A549 (cell line): ENCODE measurements at regions not wholly inside any gene's neighbourhood (a gene's known extent, or its start where the extent isn't known, plus 50 kb on each side); places are given as distances from the start of the nearest gene placed in this dataset.

Experiments
- ATAC-seq, 2 experiments: fragments of 200-7000 bp in 1 of 2; fragments of >200 bp in 1 of 2; cut with Nextera tagmentation in 1 of 2; cut with Tn5 transposase in 1 of 2; 3 replicates each; pipeline versions ENCODE4 v1.8.0 to v1.9.1; 2018 to 2020; ENCODE audit warnings: mild to moderate bottlenecking in 1 of 2, moderate library complexity in 1 of 2
- CTCF ChIA-PET: fragments of 300-600 bp; sonication (Branson Sonifier 250); formaldehyde crosslinking; extraction: SDS; loops from one replicate; lab custom pipeline; 2021; ENCODE audit warnings: antibody characterized with exemption, inconsistent platforms; lab: Yijun Ruan, JAX
- POLR2A ChIA-PET: fragments of 350-600 bp; formaldehyde crosslinking; extraction: SDS; loops from one replicate; lab custom pipeline; 2021; ENCODE audit warnings: antibody characterized with exemption, inconsistent platforms; lab: Yijun Ruan, JAX
- DNase-seq, 2 experiments: peaks; one replicate each; pipeline versions ENCODE4 v3.0.0 to v3.0.0-alpha.2; 2011 to 2016; ENCODE audit warnings: low read depth in 1 of 2, low spot score in 1 of 2
- FAIRE-seq: peaks from 2 replicates; lab custom pipeline; 2011; peaks lifted over from hg19 to GRCh38; lab: Jason Lieb, UNC
- H3K27ac ChIP-seq, 2 experiments: fragments of >200 bp; sonication (Bioruptor Twin); formaldehyde crosslinking; 3 replicates each; pipeline ENCODE4 v1.5.1; 2016 to 2017
- H3K4me1 ChIP-seq: fragments of >200 bp; sonication (Bioruptor Twin); formaldehyde crosslinking; 3 replicates; pipeline ENCODE4 v1.6.1; 2016
- H3K4me2 ChIP-seq: fragments of >200 bp; sonication (Bioruptor Twin); formaldehyde crosslinking; 3 replicates; pipeline ENCODE4 v1.6.1; 2016
- H3K4me3 ChIP-seq: fragments of >200 bp; sonication (Bioruptor Twin); formaldehyde crosslinking; 3 replicates; pipeline ENCODE4 v1.5.1; 2016
- H3K9me3 ChIP-seq: fragments of >200 bp; sonication (Bioruptor Twin); formaldehyde crosslinking; 3 replicates; pipeline ENCODE4 v1.6.1; 2016
- BHLHE40 ChIP-seq: IDR thresholded peaks from 2 replicates; pipeline ENCODE4 v1.6.1; 2012; ENCODE audit warnings: low read depth, low read length, inconsistent platforms
- CBX2 ChIP-seq: fragments of 200-600 bp; sonication (generic); IDR thresholded peaks from 2 replicates; pipeline ENCODE4 v1.6.1; 2016; ENCODE audit warnings: low read depth, mild to moderate bottlenecking, borderline replicate concordance
- CBX8 ChIP-seq: fragments of 200-600 bp; sonication (generic); IDR thresholded peaks from 2 replicates; pipeline ENCODE4 v1.6.1; 2016
- CEBPB ChIP-seq, 2 experiments: fragments of >200 bp in 1 of 2; sonication (Bioruptor Twin) in 1 of 2; formaldehyde crosslinking in 1 of 2; IDR thresholded peaks; 2 replicates each; pipeline ENCODE4 v1.6.1; 2012 to 2016
- CHD4 ChIP-seq: fragments of 200-600 bp; sonication (generic); IDR thresholded peaks from 2 replicates; pipeline ENCODE4 v1.6.1; 2016; ENCODE audit warnings: antibody characterized with exemption, mild to moderate bottlenecking, borderline replicate concordance
- E2F6 ChIP-seq: IDR thresholded peaks from 2 replicates; pipeline ENCODE4 v1.6.1; 2012; ENCODE audit warnings: low read depth, borderline replicate concordance
- EHF ChIP-seq: fragments of 250-450 bp; sonication (Bioruptor Pico); IDR thresholded peaks from 2 replicates; pipeline ENCODE4 v1.5.0; 2020; ENCODE audit warnings: mild to moderate bottlenecking
- EHMT2 ChIP-seq: fragments of 200-600 bp; sonication (generic); IDR thresholded peaks from 2 replicates; pipeline ENCODE4 v1.6.1; 2016; ENCODE audit warnings: antibody characterized with exemption, low read depth, mild to moderate bottlenecking, moderate library complexity
- ELK1 ChIP-seq: fragments of 150-350 bp; IDR thresholded peaks from 2 replicates; pipeline ENCODE4 v1.6.1; 2014; ENCODE audit warnings: low read depth, mild to moderate bottlenecking, low read length
- ESRRA ChIP-seq: fragments of 150-350 bp; IDR thresholded peaks from 2 replicates; pipeline ENCODE4 v1.6.1; 2014; ENCODE audit warnings: mild to moderate bottlenecking, low read length, borderline replicate concordance
- FOSL2 ChIP-seq, 2 experiments: fragments of 450-650 bp in 1 of 2; fragments of >200 bp in 1 of 2; sonication (Bioruptor Twin) in 1 of 2; formaldehyde crosslinking; IDR thresholded peaks; 2 replicates each; pipeline versions ENCODE4 v1.5.0 to v1.6.1; 2016 to 2020; ENCODE audit warnings: mild to moderate bottlenecking in 1 of 2, moderate library complexity in 1 of 2
- FOXS1 ChIP-seq: fragments of 250-450 bp; sonication (Bioruptor Pico); IDR thresholded peaks from 2 replicates; pipeline ENCODE4 v1.5.0; 2020; ENCODE audit warnings: mild to moderate bottlenecking, moderate library complexity
- GATA3 ChIP-seq: IDR thresholded peaks from 2 replicates; pipeline ENCODE4 v1.6.1; 2012; ENCODE audit warnings: borderline replicate concordance
- HDAC2 ChIP-seq: fragments of 200-600 bp; sonication (generic); IDR thresholded peaks from 2 replicates; pipeline ENCODE4 v1.6.1; 2016
- HOXB5 ChIP-seq: fragments of 250-450 bp; sonication (Bioruptor Pico); IDR thresholded peaks from 2 replicates; pipeline ENCODE4 v1.5.0; 2020; ENCODE audit warnings: mild to moderate bottlenecking, moderate library complexity
- JUN ChIP-seq, 2 experiments: fragments of >200 bp; sonication (Bioruptor Twin); formaldehyde crosslinking; IDR thresholded peaks; 2 replicates in 1 of 2; 3 replicates in 1 of 2; pipeline ENCODE4 v1.6.1; 2016 to 2017
- JUNB ChIP-seq: fragments of >200 bp; sonication (Bioruptor Twin); formaldehyde crosslinking; IDR thresholded peaks from 2 replicates; pipeline ENCODE4 v1.6.1; 2016
- KDM1A ChIP-seq: fragments of 200-600 bp; sonication (generic); IDR thresholded peaks from 2 replicates; pipeline ENCODE4 v1.6.1; 2016; ENCODE audit warnings: low read depth, mild to moderate bottlenecking
- MAFK ChIP-seq: fragments of 450-650 bp; IDR thresholded peaks from 2 replicates; pipeline ENCODE4 v1.6.1; 2014; ENCODE audit not compliant: partially characterized antibody
- MAZ ChIP-seq: fragments of 150-350 bp; IDR thresholded peaks from 2 replicates; pipeline ENCODE4 v1.6.1; 2014; ENCODE audit warnings: antibody characterized with exemption, low read depth, low read length, borderline replicate concordance
- NFE2L2 ChIP-seq: fragments of 150-350 bp; conservative IDR thresholded peaks from 2 replicates; pipeline ENCODE4 v1.6.1; 2014; ENCODE audit warnings: low read length
- PBX3 ChIP-seq: IDR thresholded peaks from 2 replicates; pipeline ENCODE4 v1.6.1; 2012
- POLR2A ChIP-seq: IDR thresholded peaks from 2 replicates; pipeline ENCODE4 v1.6.1; 2012; ENCODE audit warnings: mild to moderate bottlenecking, low read length
- POLR2AphosphoS2 ChIP-seq: conservative IDR thresholded peaks from 2 replicates; pipeline ENCODE4 v1.6.1; 2012; ENCODE audit warnings: low read length, improper control_type of control experiment, inconsistent platforms
- RAD21 ChIP-seq, 2 experiments: fragments of >200 bp in 1 of 2; sonication (Bioruptor Twin) in 1 of 2; formaldehyde crosslinking in 1 of 2; IDR thresholded peaks in 1 of 2; conservative IDR thresholded peaks in 1 of 2; 2 replicates in 1 of 2; 3 replicates in 1 of 2; pipeline ENCODE4 v1.6.1; 2012 to 2018; ENCODE audit warnings: inconsistent platforms in 1 of 2
- RARB ChIP-seq: fragments of 250-450 bp; sonication (Bioruptor Pico); IDR thresholded peaks from 2 replicates; pipeline ENCODE4 v1.8.0; 2021; ENCODE audit warnings: mild to moderate bottlenecking, moderate library complexity
- RFX5 ChIP-seq: fragments of 450-650 bp; IDR thresholded peaks from 2 replicates; pipeline ENCODE4 v1.7.1; 2014; ENCODE audit warnings: antibody characterized with exemption, mild to moderate bottlenecking, moderate library complexity
- SMC3 ChIP-seq: fragments of >200 bp; sonication (Bioruptor Twin); formaldehyde crosslinking; IDR thresholded peaks from 3 replicates; pipeline ENCODE4 v1.6.1; 2018; ENCODE audit warnings: inconsistent platforms
- SREBF2 ChIP-seq: fragments of 450-650 bp; IDR thresholded peaks from 2 replicates; pipeline ENCODE4 v1.6.1; 2014; ENCODE audit warnings: mild to moderate bottlenecking, moderate library complexity
- TFCP2L1 ChIP-seq: fragments of 250-450 bp; sonication (Bioruptor Pico); IDR thresholded peaks from 2 replicates; pipeline ENCODE4 v1.5.0; 2021; ENCODE audit warnings: mild to moderate bottlenecking
- ZC3H11A ChIP-seq: fragments of 450-650 bp; IDR thresholded peaks from 2 replicates; pipeline ENCODE4 v1.6.1; 2014; ENCODE audit warnings: antibody characterized with exemption, mild to moderate bottlenecking
- WGBS: methylation state at CpG from one replicate; pipeline ENCODE4 v1.1.6; 2017; ENCODE audit errors: missing lambda C conversion rate; 5-methylcytosine and 5-hydroxymethylcytosine counted together

GRCh38 chr6:4693173-4693970 is 82.8 kb upstream of the CDYL start:
- ATAC-seq: no peak
- Histone ChIP-seq H3K4me1 (peaks cover 7% of the 10 kb centered on the region), H3K9me3 (peaks cover 8% of the 10 kb centered on the region; the same call in 1 of the 3 replicates), H3K4me2 (no peak overlapping the region), H3K27ac (no peak overlapping the region), H3K4me3 (no peak overlapping the region)
- 38% methylated on average over 4 of the region's 4 CpGs for WGBS
- FAIRE-seq: no peak
- CTCF ChIA-PET: interaction anchor here (0.6 kb wide), 1 partner anchor 703 kb away, joined by 3 read pairs; no protein-coding TSS in a partner anchor
- TF ChIP-seq ZC3H11A (no peak), TFCP2L1 (CRISPR knock-in tag) (no peak), POLR2A (no peak), FOSL2 (IDR thresholded peaks at IDR 0.05) (no peak), FOSL2 (CRISPR knock-in tag; IDR thresholded peaks at IDR 0.05) (no peak), CHD4 (no peak), GATA3 (no peak)
- no peak for DNase-seq
- POLR2A ChIA-PET: no interaction called here

GRCh38 chr6:4692664-4693063 is 83.5 kb upstream of the CDYL start:
- Histone ChIP-seq H3K4me3 (no peak overlapping the region), H3K4me1 (peaks cover 9% of the 10 kb centered on the region), H3K9me3 (peaks cover 8% of the 10 kb centered on the region; the same call in 1 of the 3 replicates), H3K27ac (no peak overlapping the region), H3K4me2 (no peak overlapping the region)
- ChIA-PET POLR2A (no interaction called here), CTCF (no interaction called here)
- TF ChIP-seq BHLHE40: no peak
- TF ChIP-seq MAZ: no peak
- no peak for TF ChIP-seq FOXS1
- no peak for TF ChIP-seq ELK1
- no peak for TF ChIP-seq ZC3H11A
- no peak for TF ChIP-seq GATA3
- TF ChIP-seq POLR2AphosphoS2: no peak
- no peak for TF ChIP-seq ESRRA
- TF ChIP-seq PBX3: no peak
- TF ChIP-seq HOXB5 (CRISPR knock-in tag): no peak
- ATAC-seq (no peak), FAIRE-seq (no peak), DNase-seq (no peak)
- 96% methylated on average over 3 of the region's 3 CpGs for WGBS

- Histone ChIP-seq H3K9me3 (peaks cover 8% of the 10 kb centered on the region; the same call in 1 of the 3 replicates), H3K4me1 (peaks cover 13% of the 10 kb centered on the region), H3K4me3 (0 out of 3 replicates have a peak overlapping the region, but pooled peaks have one; percentile 24), H3K27ac (peak overlapping the region; percentile 91 to 96), H3K4me2 (peak overlapping the region; percentile 87)
- ChIA-PET CTCF (no interaction called here), POLR2A (no interaction called here)
- FAIRE-seq (no peak), ATAC-seq (peak; percentile 93 to 95), DNase-seq (peak; percentile 72 to 76)
- WGBS: 13% methylated on average over 14 of the region's 14 CpGs
- TF ChIP-seq E2F6 (no peak), RFX5 (no peak), FOSL2 (IDR thresholded peaks at IDR 0.05) (peak; percentile 68), FOSL2 (CRISPR knock-in tag; IDR thresholded peaks at IDR 0.05) (peak; percentile 86), JUNB (peak; percentile 72), CEBPB (IDR thresholded peaks at IDR 0.05) (peak; percentile 19 to 78; a peak in 1 of 4 replicates), SREBF2 (no peak), NFE2L2 (no peak), KDM1A (no peak), FOXS1 (0 out of 2 replicates have a peak, but pooled peaks have one; percentile 70), RARB (CRISPR knock-in tag) (no peak), RAD21 (conservative IDR thresholded peaks at IDR 0.05 in 1 of 2, IDR thresholded peaks at IDR 0.05 in 1 of 2) (peak; percentile 4 to 48; a peak in 2 of 5 replicates), CBX2 (no peak), CBX8 (no peak), MAFK (peak; percentile 71), BHLHE40 (no peak), POLR2AphosphoS2 (no peak), SMC3 (no peak; the same call in 2 of the 3 replicates), EHMT2 (no peak), ESRRA (no peak), HDAC2 (no peak), JUN (IDR thresholded peaks at IDR 0.05) (peak; percentile 43 to 66; a peak in 2 of 5 replicates), EHF (CRISPR knock-in tag) (no peak)
These were observed 87.9 kb upstream of the CDYL start for GRCh38 chr6:4687989-4688947.
